K562 (cell line): ENCODE measurements at regions not wholly inside any gene's neighbourhood (a gene's known extent, or its start where the extent isn't known, plus 50 kb on each side); places are given as distances from the start of the nearest gene placed in this dataset.

Source experiments
- CREBBP ChIP-seq: IDR thresholded peaks from one replicate; pipeline ENCODE4 v1.6.1; 2012; ENCODE audit warnings: low read depth, mild to moderate bottlenecking, control low read depth, inconsistent platforms, low read length
- KAT2B ChIP-seq: IDR thresholded peaks from one replicate; pipeline ENCODE4 v1.6.1; 2012; ENCODE audit warnings: low read depth, mild to moderate bottlenecking, control low read depth, inconsistent platforms, low read length, moderate library complexity
- MEIS2 ChIP-seq: fragments of 450-650 bp; IDR thresholded peaks from 2 replicates; pipeline ENCODE4 v1.6.1; 2014; ENCODE audit warnings: mild to moderate bottlenecking; ENCODE audit not compliant: partially characterized antibody
- TF ChIP-seq, protein P1 (sequence below): fragments of 200-800 bp; sonication (Bioruptor generic); IDR thresholded peaks from 2 replicates; pipeline ENCODE4 v1.6.1; 2016; ENCODE audit warnings: missing genetic modification characterization, missing compliant biosample characterization
- TF ChIP-seq, protein P2 (sequence below), 3 experiments: fragments of 200-800 bp in 1 of 3; fragments of 250-450 bp in 1 of 3; fragments of 450-650 bp in 1 of 3; sonication (Bioruptor Pico) in 1 of 3; sonication (Bioruptor generic) in 1 of 3; formaldehyde crosslinking in 1 of 3; IDR thresholded peaks; 2 replicates each; pipeline versions ENCODE4 v1.6.1 to v1.8.0; 2016 to 2022; ENCODE audit warnings: mild to moderate bottlenecking in 2 of 3, missing genetic modification characterization in 2 of 3, missing compliant biosample characterization in 1 of 3, moderate library complexity in 1 of 3

- TF ChIP-seq, protein P1, sequence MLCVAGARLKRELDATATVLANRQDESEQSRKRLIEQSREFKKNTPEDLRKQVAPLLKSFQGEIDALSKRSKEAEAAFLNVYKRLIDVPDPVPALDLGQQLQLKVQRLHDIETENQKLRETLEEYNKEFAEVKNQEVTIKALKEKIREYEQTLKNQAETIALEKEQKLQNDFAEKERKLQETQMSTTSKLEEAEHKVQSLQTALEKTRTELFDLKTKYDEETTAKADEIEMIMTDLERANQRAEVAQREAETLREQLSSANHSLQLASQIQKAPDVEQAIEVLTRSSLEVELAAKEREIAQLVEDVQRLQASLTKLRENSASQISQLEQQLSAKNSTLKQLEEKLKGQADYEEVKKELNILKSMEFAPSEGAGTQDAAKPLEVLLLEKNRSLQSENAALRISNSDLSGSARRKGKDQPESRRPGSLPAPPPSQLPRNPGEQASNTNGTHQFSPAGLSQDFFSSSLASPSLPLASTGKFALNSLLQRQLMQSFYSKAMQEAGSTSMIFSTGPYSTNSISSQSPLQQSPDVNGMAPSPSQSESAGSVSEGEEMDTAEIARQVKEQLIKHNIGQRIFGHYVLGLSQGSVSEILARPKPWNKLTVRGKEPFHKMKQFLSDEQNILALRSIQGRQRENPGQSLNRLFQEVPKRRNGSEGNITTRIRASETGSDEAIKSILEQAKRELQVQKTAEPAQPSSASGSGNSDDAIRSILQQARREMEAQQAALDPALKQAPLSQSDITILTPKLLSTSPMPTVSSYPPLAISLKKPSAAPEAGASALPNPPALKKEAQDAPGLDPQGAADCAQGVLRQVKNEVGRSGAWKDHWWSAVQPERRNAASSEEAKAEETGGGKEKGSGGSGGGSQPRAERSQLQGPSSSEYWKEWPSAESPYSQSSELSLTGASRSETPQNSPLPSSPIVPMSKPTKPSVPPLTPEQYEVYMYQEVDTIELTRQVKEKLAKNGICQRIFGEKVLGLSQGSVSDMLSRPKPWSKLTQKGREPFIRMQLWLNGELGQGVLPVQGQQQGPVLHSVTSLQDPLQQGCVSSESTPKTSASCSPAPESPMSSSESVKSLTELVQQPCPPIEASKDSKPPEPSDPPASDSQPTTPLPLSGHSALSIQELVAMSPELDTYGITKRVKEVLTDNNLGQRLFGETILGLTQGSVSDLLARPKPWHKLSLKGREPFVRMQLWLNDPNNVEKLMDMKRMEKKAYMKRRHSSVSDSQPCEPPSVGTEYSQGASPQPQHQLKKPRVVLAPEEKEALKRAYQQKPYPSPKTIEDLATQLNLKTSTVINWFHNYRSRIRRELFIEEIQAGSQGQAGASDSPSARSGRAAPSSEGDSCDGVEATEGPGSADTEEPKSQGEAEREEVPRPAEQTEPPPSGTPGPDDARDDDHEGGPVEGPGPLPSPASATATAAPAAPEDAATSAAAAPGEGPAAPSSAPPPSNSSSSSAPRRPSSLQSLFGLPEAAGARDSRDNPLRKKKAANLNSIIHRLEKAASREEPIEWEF (CRISPR knock-in tag), result no peak
- TF ChIP-seq KAT2B (no peak), MEIS2 (no peak), CREBBP (no peak)
- TF ChIP-seq, protein P2, sequence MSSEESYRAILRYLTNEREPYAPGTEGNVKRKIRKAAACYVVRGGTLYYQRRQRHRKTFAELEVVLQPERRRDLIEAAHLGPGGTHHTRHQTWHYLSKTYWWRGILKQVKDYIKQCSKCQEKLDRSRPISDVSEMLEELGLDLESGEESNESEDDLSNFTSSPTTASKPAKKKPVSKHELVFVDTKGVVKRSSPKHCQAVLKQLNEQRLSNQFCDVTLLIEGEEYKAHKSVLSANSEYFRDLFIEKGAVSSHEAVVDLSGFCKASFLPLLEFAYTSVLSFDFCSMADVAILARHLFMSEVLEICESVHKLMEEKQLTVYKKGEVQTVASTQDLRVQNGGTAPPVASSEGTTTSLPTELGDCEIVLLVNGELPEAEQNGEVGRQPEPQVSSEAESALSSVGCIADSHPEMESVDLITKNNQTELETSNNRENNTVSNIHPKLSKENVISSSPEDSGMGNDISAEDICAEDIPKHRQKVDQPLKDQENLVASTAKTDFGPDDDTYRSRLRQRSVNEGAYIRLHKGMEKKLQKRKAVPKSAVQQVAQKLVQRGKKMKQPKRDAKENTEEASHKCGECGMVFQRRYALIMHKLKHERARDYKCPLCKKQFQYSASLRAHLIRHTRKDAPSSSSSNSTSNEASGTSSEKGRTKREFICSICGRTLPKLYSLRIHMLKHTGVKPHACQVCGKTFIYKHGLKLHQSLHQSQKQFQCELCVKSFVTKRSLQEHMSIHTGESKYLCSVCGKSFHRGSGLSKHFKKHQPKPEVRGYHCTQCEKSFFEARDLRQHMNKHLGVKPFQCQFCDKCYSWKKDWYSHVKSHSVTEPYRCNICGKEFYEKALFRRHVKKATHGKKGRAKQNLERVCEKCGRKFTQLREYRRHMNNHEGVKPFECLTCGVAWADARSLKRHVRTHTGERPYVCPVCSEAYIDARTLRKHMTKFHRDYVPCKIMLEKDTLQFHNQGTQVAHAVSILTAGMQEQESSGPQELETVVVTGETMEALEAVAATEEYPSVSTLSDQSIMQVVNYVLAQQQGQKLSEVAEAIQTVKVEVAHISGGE (CRISPR knock-in tag; IDR thresholded peaks at IDR 0.05), result no peak
These were observed 907.4 kb upstream of the AGA start (continued) for GRCh38 chr4:178349601-178350000.
